HG03442 (cell line): ENCODE measurements at regions not wholly inside any gene's neighbourhood (a gene's known extent, or its start where the extent isn't known, plus 50 kb on each side); places are given as distances from the start of the nearest gene placed in this dataset.
A peak's percentile ranks its signal among the peaks of the same experiment; 100 is the strongest.

Source experiments
- ATAC-seq: cut with Tn5 transposase; IDR thresholded peaks from one replicate; pipeline ENCODE4 v1.9.1; 2021; ENCODE audit warnings: mild to moderate bottlenecking, moderate library complexity; ENCODE audit not compliant: unreplicated experiment

- ATAC-seq, result no peak
These were observed 99.8 kb downstream of the SPRY1 start for GRCh38 chr4:123496421-123496820.

GRCh38 chr4:123497340-123497739 is 100.7 kb downstream of the SPRY1 start:
- no peak for ATAC-seq

- ATAC-seq, result no peak
These were observed 105.1 kb downstream of the SPRY1 start for GRCh38 chr4:123501733-123502132.

- ATAC-seq, result no peak
These were observed 107.2 kb downstream of the SPRY1 start for GRCh38 chr4:123503698-123504363.

GRCh38 chr4:123505095-123506010 is 108.8 kb downstream of the SPRY1 start:
- peak; percentile 61 for ATAC-seq

GRCh38 chr4:123506011-123506695 is 109.6 kb downstream of the SPRY1 start:
- ATAC-seq, result no peak

GRCh38 chr4:123507376-123507775 is 110.8 kb downstream of the SPRY1 start:
- ATAC-seq, result no peak

GRCh38 chr4:123510221-123510620 is 113.6 kb downstream of the SPRY1 start:
- no peak for ATAC-seq

- ATAC-seq, result no peak
These were observed 114.1 kb downstream of the SPRY1 start for GRCh38 chr4:123510659-123511058.

- no peak for ATAC-seq
These were observed 120.0 kb downstream of the SPRY1 start for GRCh38 chr4:123516576-123516975.

- no peak for ATAC-seq
These were observed 120.6 kb downstream of the SPRY1 start for GRCh38 chr4:123517176-123517575.

- no peak for ATAC-seq
These were observed 121.4 kb downstream of the SPRY1 start for GRCh38 chr4:123517971-123518370.

- ATAC-seq, result no peak
These were observed 123.7 kb downstream of the SPRY1 start for GRCh38 chr4:123520325-123520724.

- ATAC-seq, result no peak
These were observed 125.5 kb downstream of the SPRY1 start for GRCh38 chr4:123522081-123522480.

GRCh38 chr4:123522646-123523045 is 126.1 kb downstream of the SPRY1 start:
- no peak for ATAC-seq

- ATAC-seq, result no peak
These were observed 128.5 kb downstream of the SPRY1 start for GRCh38 chr4:123524958-123525628.

- ATAC-seq, result no peak
These were observed 129.9 kb downstream of the SPRY1 start for GRCh38 chr4:123526511-123526910.

- no peak for ATAC-seq
These were observed 132.1 kb downstream of the SPRY1 start for GRCh38 chr4:123528501-123529277.

- ATAC-seq, result no peak
These were observed 132.6 kb downstream of the SPRY1 start for GRCh38 chr4:123529278-123529568.

GRCh38 chr4:123530357-123530756 is 133.8 kb downstream of the SPRY1 start:
- ATAC-seq, result no peak
